GM12878 (cell line): ENCODE measurements at regions not wholly inside any gene's neighbourhood (a gene's known extent, or its start where the extent isn't known, plus 50 kb on each side); places are given as distances from the start of the nearest gene placed in this dataset.

Experiments used
- BCL11A ChIP-seq: IDR thresholded peaks from 2 replicates; pipeline ENCODE4 v1.6.1; 2011; ENCODE audit warnings: low read depth, low read length
- FOXK2 ChIP-seq: fragments of 450-650 bp; IDR thresholded peaks from 2 replicates; pipeline ENCODE4 v1.6.1; 2017; ENCODE audit warnings: mild to moderate bottlenecking, moderate library complexity
- GABPA ChIP-seq: IDR thresholded peaks from 2 replicates; pipeline ENCODE4 v1.6.1; 2014; ENCODE audit warnings: antibody characterized with exemption, low read depth, mild to moderate bottlenecking, inconsistent platforms
- HDAC2 ChIP-seq: fragments of 200-600 bp; sonication (generic); IDR thresholded peaks from 2 replicates; pipeline ENCODE4 v1.6.1; 2017
- LARP7 ChIP-seq: fragments of 450-650 bp; IDR thresholded peaks from 2 replicates; pipeline ENCODE4 v1.6.1; 2017; ENCODE audit warnings: mild to moderate bottlenecking
- MAX ChIP-seq: IDR thresholded peaks from 2 replicates; pipeline ENCODE4 v1.6.1; 2012; ENCODE audit warnings: low read depth, low read length, improper control_type of control experiment
- MYB ChIP-seq: fragments of 150-350 bp; IDR thresholded peaks from 2 replicates; pipeline ENCODE4 v1.6.1; 2014; ENCODE audit warnings: mild to moderate bottlenecking, low read depth, low read length, borderline replicate concordance
- PML ChIP-seq: IDR thresholded peaks from 2 replicates; pipeline ENCODE4 v1.6.1; 2012; ENCODE audit warnings: low read length, inconsistent platforms
- SIN3A ChIP-seq: IDR thresholded peaks from 2 replicates; pipeline ENCODE4 v1.6.1; 2012; ENCODE audit warnings: low read depth, low read length, improper control_type of control experiment
- SMARCA5 ChIP-seq: fragments of 450-650 bp; IDR thresholded peaks from 2 replicates; pipeline ENCODE4 v1.6.1; 2017; ENCODE audit warnings: mild to moderate bottlenecking
- ZBTB11 ChIP-seq: fragments of 450-650 bp; formaldehyde crosslinking; IDR thresholded peaks from 2 replicates; pipeline ENCODE4 v1.5.0; 2022; ENCODE audit warnings: mild to moderate bottlenecking, missing genetic modification characterization
- ZNF24 ChIP-seq: fragments of 450-650 bp; IDR thresholded peaks from 2 replicates; pipeline ENCODE4 v1.6.1; 2017; ENCODE audit warnings: antibody characterized with exemption, mild to moderate bottlenecking

- TF ChIP-seq MYB: no peak
- no peak for TF ChIP-seq ZNF24
- TF ChIP-seq SMARCA5: no peak
- TF ChIP-seq GABPA: no peak
- no peak for TF ChIP-seq FOXK2
- no peak for TF ChIP-seq HDAC2
- TF ChIP-seq PML: no peak
- no peak for TF ChIP-seq SIN3A
- no peak for TF ChIP-seq LARP7
- no peak for TF ChIP-seq MAX
- TF ChIP-seq BCL11A: no peak
- TF ChIP-seq ZBTB11 (CRISPR knock-in tag): no peak
Observed at GRCh38 chr9:16268067-16268881, 602.2 kb downstream of the BNC2 start (continued).
